K562 (cell line): ENCODE measurements at regions not wholly inside any gene's neighbourhood (a gene's known extent, or its start where the extent isn't known, plus 50 kb on each side); places are given as distances from the start of the nearest gene placed in this dataset.

Source experiments
- ATAC-seq: fragments of 200-7000 bp; cut with Tn5 transposase; 3 replicates; pipeline ENCODE4 v1.9.1; 2020; ENCODE audit warnings: moderate library complexity
- BruUV-seq: library from RNA; stranded (reverse); fragments of 400-500 nt; replicated peaks from 2 replicates; lab custom pipeline; 2021; lab: Mats Ljungman, UMichigan
- CTCF ChIA-PET: fragments of 300-600 bp; formaldehyde crosslinking; extraction: SDS; loops from one replicate; lab custom pipeline; 2021; ENCODE audit warnings: low intra/inter-chr PET ratio; lab: Yijun Ruan, JAX
- POLR2A ChIA-PET: fragments of 300-600, 350-650 bp; sonication (Branson Sonifier 250); formaldehyde crosslinking; extraction: SDS; loops from one replicate; lab custom pipeline; 2021; ENCODE audit warnings: antibody characterized with exemption, inconsistent platforms; lab: Yijun Ruan, JAX
- DNase-seq, 4 experiments: peaks; one replicate each; pipeline versions ENCODE4 v3.0.0 to v3.0.0-alpha.2; 2011 to 2018; ENCODE audit warnings: low spot score in 3 of 4, mixed read lengths in 3 of 4; ENCODE audit errors: extremely low read depth in 1 of 4
- FAIRE-seq: peaks from 2 replicates; lab custom pipeline; 2011; peaks lifted over from hg19 to GRCh38; lab: Jason Lieb, UNC
- H2AFZ ChIP-seq: 2 replicates; pipeline ENCODE4 v1.6.0; 2011; ENCODE audit warnings: low read depth, low read length, control low read depth, inconsistent platforms
- H3K27ac ChIP-seq: fragments of 200-600 bp; 3 replicates; pipeline ENCODE4 v1.8.0; 2011; ENCODE audit warnings: low read depth, mild to moderate bottlenecking, control low read depth, inconsistent platforms, low read length, moderate library complexity, mixed read lengths; ENCODE audit errors: extremely low read depth
- H3K27me3 ChIP-seq, 2 experiments: fragments of 300-600 bp in 1 of 2; 2 replicates in 1 of 2; 3 replicates in 1 of 2; pipeline versions ENCODE4 v1.6.0 to v1.8.0; 2011; ENCODE audit warnings: inconsistent platforms in 2 of 2, low read length in 2 of 2, mild to moderate bottlenecking in 1 of 2, mixed read lengths in 1 of 2, moderate library complexity in 1 of 2; ENCODE audit not compliant: control insufficient read depth in 2 of 2, insufficient read depth in 2 of 2
- H3K36me3 ChIP-seq: fragments of 300-600 bp; 3 replicates; pipeline ENCODE4 v1.8.0; 2011; ENCODE audit warnings: mild to moderate bottlenecking, low read length, inconsistent platforms; ENCODE audit not compliant: control insufficient read depth, insufficient read depth
- H3K4me1 ChIP-seq, 2 experiments: fragments of 200-600 bp in 1 of 2; replicated peaks in 1 of 2; 2 replicates in 1 of 2; 3 replicates in 1 of 2; pipeline versions ENCODE4 v1.5.1 to v1.8.0; 2011; ENCODE audit warnings: inconsistent platforms in 2 of 2, low read length in 2 of 2, mild to moderate bottlenecking in 1 of 2, mixed read lengths in 1 of 2, moderate library complexity in 1 of 2; ENCODE audit not compliant: control insufficient read depth in 2 of 2, insufficient read depth in 2 of 2
- H3K4me2 ChIP-seq: 2 replicates; pipeline ENCODE4 v1.6.1; 2011; ENCODE audit warnings: low read length, control low read depth, inconsistent platforms, mixed read lengths; ENCODE audit not compliant: insufficient read depth
- H3K4me3 ChIP-seq: fragments of 200-600 bp; sonication (generic), shearing (Covaris generic); 2 replicates; pipeline ENCODE4 v1.5.1; 2016; ENCODE audit warnings: control low read depth, inconsistent platforms
- H3K79me2 ChIP-seq: fragments of 200-600 bp; 3 replicates; pipeline ENCODE4 v1.8.0; 2011; ENCODE audit warnings: low read length, inconsistent platforms; ENCODE audit not compliant: control insufficient read depth, insufficient read depth
- H3K9ac ChIP-seq, 2 experiments: 2 replicates each; pipeline versions ENCODE4 v1.6.0 to v1.6.1; 2011; ENCODE audit warnings: low read depth in 2 of 2, low read length in 2 of 2, control low read depth in 1 of 2, inconsistent platforms in 1 of 2, mild to moderate bottlenecking in 1 of 2, mixed read lengths in 1 of 2; ENCODE audit not compliant: insufficient read depth in 1 of 2
- H3K9me1 ChIP-seq: one replicate; pipeline ENCODE4 v1.6.0; 2011; ENCODE audit warnings: inconsistent platforms, mild to moderate bottlenecking, low read length, moderate library complexity; ENCODE audit not compliant: control insufficient read depth, insufficient read depth
- H3K9me3 ChIP-seq: replicated peaks from 2 replicates; pipeline ENCODE4 v1.5.1; 2011; ENCODE audit warnings: low read depth, low read length, inconsistent platforms; ENCODE audit not compliant: control insufficient read depth, insufficient read depth
- H4K20me1 ChIP-seq: replicated peaks from 2 replicates; pipeline ENCODE4 v1.6.1; 2011; ENCODE audit warnings: low read length, inconsistent platforms, mixed read lengths; ENCODE audit not compliant: control insufficient read depth, insufficient read depth
- DACH1 ChIP-seq: fragments of 450-650 bp; IDR thresholded peaks from 2 replicates; pipeline ENCODE4 v1.6.1; 2018; ENCODE audit not compliant: partially characterized antibody
- E2F4 ChIP-seq: sonication (generic); formaldehyde crosslinking; IDR thresholded peaks from 2 replicates; pipeline ENCODE4 v1.8.0; 2022; ENCODE audit warnings: mild to moderate bottlenecking, low read depth, missing genetic modification reagents
- FOS ChIP-seq: IDR thresholded peaks from 3 replicates; pipeline ENCODE4 v1.6.1; 2011; ENCODE audit not compliant: insufficient read length; ENCODE audit errors: extremely low read depth
- HOXB6 ChIP-seq: fragments of 250-450 bp; sonication (Bioruptor Pico); IDR thresholded peaks from 2 replicates; pipeline ENCODE4 v1.5.1; 2022; ENCODE audit warnings: mild to moderate bottlenecking, borderline replicate concordance
- ILF3 ChIP-seq: fragments of 450-650 bp; IDR thresholded peaks from 2 replicates; pipeline ENCODE4 v1.6.1; 2018; ENCODE audit warnings: antibody characterized with exemption, mild to moderate bottlenecking, moderate library complexity, borderline replicate concordance
- KHSRP ChIP-seq: fragments of 450-650 bp; IDR thresholded peaks from 2 replicates; pipeline ENCODE4 v1.6.1; 2017
- MXI1 ChIP-seq: IDR thresholded peaks from 2 replicates; pipeline ENCODE4 v1.6.1; 2011; ENCODE audit warnings: low read depth, mild to moderate bottlenecking, improper control_type of control experiment, low read length
- NR2C1 ChIP-seq, 2 experiments: fragments of 450-650 bp; IDR thresholded peaks; 2 replicates each; pipeline ENCODE4 v1.6.1; 2017; ENCODE audit warnings: mild to moderate bottlenecking in 2 of 2, antibody characterized with exemption in 1 of 2, inconsistent platforms in 1 of 2, missing compliant biosample characterization in 1 of 2, missing genetic modification characterization in 1 of 2
- SIX5 ChIP-seq, 2 experiments: IDR thresholded peaks; 2 replicates each; pipeline ENCODE4 v1.6.1; 2011; ENCODE audit warnings: low read length in 2 of 2, borderline replicate concordance in 1 of 2, low read depth in 1 of 2, mild to moderate bottlenecking in 1 of 2, moderate library complexity in 1 of 2; ENCODE audit not compliant: insufficient read depth in 1 of 2
- ZBTB17 ChIP-seq: fragments of 450-650 bp; formaldehyde crosslinking; IDR thresholded peaks from 2 replicates; pipeline ENCODE4 v1.4.0; 2020; ENCODE audit warnings: mild to moderate bottlenecking
- ZNF121 ChIP-seq: sonication (generic); formaldehyde crosslinking; conservative IDR thresholded peaks from 2 replicates; pipeline ENCODE4 v1.8.0; 2022; ENCODE audit warnings: missing genetic modification reagents
- ZNF512 ChIP-seq: IDR thresholded peaks from 2 replicates; pipeline ENCODE4 v1.6.1; 2016; ENCODE audit warnings: missing genetic modification characterization, missing compliant biosample characterization
- WGBS: fragments of 100-300 bp; shearing (Covaris generic); methylation state at CpG from one replicate; pipeline ENCODE4 v1.1.6; 2016; ENCODE audit warnings: low coverage, mixed read lengths; ENCODE audit not compliant: insufficient coverage; ENCODE audit errors: missing lambda C conversion rate; 5-methylcytosine and 5-hydroxymethylcytosine counted together
- in situ Hi-C: fragments of 300-500 bp; cut with MboI; formaldehyde crosslinking; loops from 4 replicates; pipeline ENCODE4 v1.15.0; 2018; ENCODE audit warnings: inconsistent platforms, mixed read lengths
- intact Hi-C: fragments of 100-400 bp; cut with micrococcal nuclease; formaldehyde crosslinking; loops from 2 replicates; pipeline ENCODE4 v1.14.2; 2022
- TF ChIP-seq, protein P1 (sequence below): fragments of 450-650 bp; IDR thresholded peaks from 2 replicates; pipeline ENCODE4 v1.6.1; 2016; ENCODE audit warnings: low read depth

DNA sequence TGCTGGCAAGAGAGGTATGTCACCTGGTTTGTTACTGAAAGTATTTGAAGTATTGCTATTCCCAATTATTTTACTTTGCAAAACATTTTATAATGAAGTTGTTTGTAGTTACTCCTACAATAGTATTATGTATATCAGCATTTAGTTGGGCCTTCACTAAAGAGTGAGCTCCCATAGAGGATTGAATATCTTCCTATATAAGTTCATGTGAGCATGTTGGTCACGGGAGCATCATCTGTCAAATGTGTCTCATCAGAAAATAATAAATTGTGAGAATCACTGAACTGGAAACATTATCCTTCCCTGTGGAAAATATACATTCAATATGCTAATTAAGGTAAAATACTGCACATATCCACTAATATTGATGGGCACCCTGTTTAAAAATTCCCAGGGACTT, 360.1 kb upstream of the ADGRL3 start:
- no peak for DNase-seq
- FAIRE-seq, result no peak
- BruUV-seq, result no TSS peak
- Histone ChIP-seq H3K9me3 (no peaks in the 10 kb centered on the region), H3K9ac (no peak overlapping the region), H3K4me3 (no peak overlapping the region), H4K20me1 (no peaks in the 10 kb centered on the region), H3K79me2 (no peaks in the 10 kb centered on the region), H3K27ac (no peak overlapping the region), H3K36me3 (no peaks in the 10 kb centered on the region), H3K9me1 (no peaks in the 10 kb centered on the region), H2AFZ (no peak overlapping the region), H3K27me3 (no peaks in the 10 kb centered on the region), H3K4me2 (no peak overlapping the region), H3K4me1 (no peaks in the 10 kb centered on the region)
- POLR2A ChIA-PET, result no interaction called here
- intact Hi-C loops (no loop called here), in situ Hi-C loops (no loop called here)
- 0% methylated on average over 1 of the region's 1 CpG for WGBS
- ATAC-seq, result no peak
- CTCF ChIA-PET, result no interaction called here
- TF ChIP-seq ZNF512 (tag) (no peak), FOS (no peak), KHSRP (no peak), ILF3 (no peak), ZBTB17 (CRISPR knock-in tag) (no peak), MXI1 (no peak), HOXB6 (CRISPR knock-in tag) (no peak), DACH1 (no peak), E2F4 (no peak), ZNF121 (CRISPR knock-in tag) (no peak), NR2C1 (IDR thresholded peaks at IDR 0.05) (no peak), NR2C1 (tag; IDR thresholded peaks at IDR 0.05) (no peak), SIX5 (IDR thresholded peaks at IDR 0.05; ENCODE audit: borderline replicate concordance in 1 of 2, insufficient read depth in 1 of 2, low read depth in 1 of 2, low read length in 2 of 2) (no peak)
- TF ChIP-seq, protein P1, sequence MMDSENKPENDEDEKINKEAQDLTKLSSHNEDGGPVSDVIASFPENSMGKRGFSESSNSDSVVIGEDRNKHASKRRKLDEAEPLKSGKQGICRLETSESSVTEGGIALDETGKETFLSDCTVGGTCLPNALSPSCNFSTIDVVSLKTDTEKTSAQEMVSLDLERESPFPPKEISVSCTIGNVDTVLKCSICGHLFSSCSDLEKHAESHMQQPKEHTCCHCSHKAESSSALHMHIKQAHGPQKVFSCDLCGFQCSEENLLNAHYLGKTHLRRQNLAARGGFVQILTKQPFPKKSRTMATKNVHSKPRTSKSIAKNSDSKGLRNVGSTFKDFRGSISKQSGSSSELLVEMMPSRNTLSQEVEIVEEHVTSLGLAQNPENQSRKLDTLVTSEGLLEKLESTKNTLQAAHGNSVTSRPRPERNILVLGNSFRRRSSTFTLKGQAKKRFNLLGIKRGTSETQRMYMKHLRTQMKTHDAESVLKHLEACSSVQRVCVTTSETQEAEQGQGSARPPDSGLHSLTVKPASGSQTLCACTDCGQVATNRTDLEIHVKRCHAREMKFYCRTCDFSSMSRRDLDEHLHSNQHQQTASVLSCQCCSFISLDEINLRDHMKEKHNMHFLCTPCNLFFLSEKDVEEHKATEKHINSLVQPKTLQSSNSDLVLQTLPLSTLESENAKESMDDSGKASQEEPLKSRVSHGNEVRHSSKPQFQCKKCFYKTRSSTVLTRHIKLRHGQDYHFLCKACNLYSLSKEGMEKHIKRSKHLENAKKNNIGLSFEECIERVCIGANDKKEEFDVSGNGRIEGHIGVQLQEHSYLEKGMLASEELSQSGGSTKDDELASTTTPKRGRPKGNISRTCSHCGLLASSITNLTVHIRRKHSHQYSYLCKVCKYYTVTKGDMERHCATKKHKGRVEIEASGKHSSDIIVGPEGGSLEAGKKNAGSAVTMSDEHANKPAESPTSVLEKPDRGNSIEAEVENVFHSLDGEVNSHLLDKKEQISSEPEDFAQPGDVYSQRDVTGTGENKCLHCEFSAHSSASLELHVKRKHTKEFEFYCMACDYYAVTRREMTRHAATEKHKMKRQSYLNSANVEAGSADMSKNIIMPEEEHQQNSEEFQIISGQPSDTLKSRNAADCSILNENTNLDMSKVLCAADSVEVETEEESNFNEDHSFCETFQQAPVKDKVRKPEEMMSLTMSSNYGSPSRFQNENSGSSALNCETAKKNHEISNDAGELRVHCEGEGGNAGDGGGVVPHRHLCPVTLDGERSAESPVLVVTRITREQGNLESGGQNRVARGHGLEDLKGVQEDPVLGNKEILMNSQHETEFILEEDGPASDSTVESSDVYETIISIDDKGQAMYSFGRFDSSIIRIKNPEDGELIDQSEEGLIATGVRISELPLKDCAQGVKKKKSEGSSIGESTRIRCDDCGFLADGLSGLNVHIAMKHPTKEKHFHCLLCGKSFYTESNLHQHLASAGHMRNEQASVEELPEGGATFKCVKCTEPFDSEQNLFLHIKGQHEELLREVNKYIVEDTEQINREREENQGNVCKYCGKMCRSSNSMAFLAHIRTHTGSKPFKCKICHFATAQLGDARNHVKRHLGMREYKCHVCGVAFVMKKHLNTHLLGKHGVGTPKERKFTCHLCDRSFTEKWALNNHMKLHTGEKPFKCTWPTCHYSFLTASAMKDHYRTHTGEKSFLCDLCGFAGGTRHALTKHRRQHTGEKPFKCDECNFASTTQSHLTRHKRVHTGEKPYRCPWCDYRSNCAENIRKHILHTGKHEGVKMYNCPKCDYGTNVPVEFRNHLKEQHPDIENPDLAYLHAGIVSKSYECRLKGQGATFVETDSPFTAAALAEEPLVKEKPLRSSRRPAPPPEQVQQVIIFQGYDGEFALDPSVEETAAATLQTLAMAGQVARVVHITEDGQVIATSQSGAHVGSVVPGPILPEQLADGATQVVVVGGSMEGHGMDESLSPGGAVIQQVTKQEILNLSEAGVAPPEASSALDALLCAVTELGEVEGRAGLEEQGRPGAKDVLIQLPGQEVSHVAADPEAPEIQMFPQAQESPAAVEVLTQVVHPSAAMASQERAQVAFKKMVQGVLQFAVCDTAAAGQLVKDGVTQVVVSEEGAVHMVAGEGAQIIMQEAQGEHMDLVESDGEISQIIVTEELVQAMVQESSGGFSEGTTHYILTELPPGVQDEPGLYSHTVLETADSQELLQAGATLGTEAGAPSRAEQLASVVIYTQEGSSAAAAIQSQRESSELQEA, result no peak
